Glutamatergic neuron (in vitro differentiated cells): ENCODE measurements at regions not wholly inside any gene's neighbourhood (a gene's known extent, or its start where the extent isn't known, plus 50 kb on each side); places are given as distances from the start of the nearest gene placed in this dataset.
"Not testable (repeated sequence)": the region's sequence is repeated elsewhere in the genome, so short reads cannot be mapped to it uniquely, and the experiment has no call there.

Source experiments
- DNase-seq: peaks from one replicate; pipeline ENCODE4 v3.0.0; 2022
- H3K27ac Mint-ChIP-seq: one replicate; pipeline ENCODE4 v1.8.0; 2020; ENCODE audit warnings: mild to moderate bottlenecking, mixed read lengths, inconsistent platforms; ENCODE audit not compliant: unreplicated experiment
- H3K27me3 Mint-ChIP-seq: one replicate; pipeline ENCODE4 v1.8.0; 2020; ENCODE audit warnings: mild to moderate bottlenecking, moderate library complexity, mixed read lengths, inconsistent platforms; ENCODE audit not compliant: unreplicated experiment
- H3K36me3 Mint-ChIP-seq: one replicate; pipeline ENCODE4 v1.8.0; 2020; ENCODE audit warnings: mild to moderate bottlenecking, mixed read lengths, inconsistent platforms; ENCODE audit not compliant: unreplicated experiment
- H3K4me1 Mint-ChIP-seq: one replicate; pipeline ENCODE4 v1.8.0; 2020; ENCODE audit warnings: mild to moderate bottlenecking, low read depth, mixed read lengths, inconsistent platforms; ENCODE audit not compliant: unreplicated experiment
- H3K4me3 Mint-ChIP-seq: one replicate; pipeline ENCODE4 v1.8.0; 2020; ENCODE audit warnings: mild to moderate bottlenecking, mixed read lengths, inconsistent platforms; ENCODE audit not compliant: unreplicated experiment
- H3K9me3 Mint-ChIP-seq: one replicate; pipeline ENCODE4 v1.8.0; 2020; ENCODE audit warnings: mild to moderate bottlenecking, moderate library complexity, mixed read lengths, inconsistent platforms; ENCODE audit not compliant: unreplicated experiment
- CTCF ChIP-seq: fragments of 200-600 bp; sonication (generic); IDR thresholded peaks from one replicate; pipeline ENCODE4 v1.5.0; 2021; ENCODE audit not compliant: partially characterized antibody, unreplicated experiment

- no peak for DNase-seq
- Mint-ChIP-seq H3K36me3 (no peaks in the 10 kb centered on the region), H3K27me3 (no peaks in the 10 kb centered on the region), H3K9me3 (peaks cover 2% of the 10 kb centered on the region), H3K4me1 (peaks cover 11% of the 10 kb centered on the region), H3K27ac (peak overlapping the region; percentile 80), H3K4me3 (peak overlapping the region; percentile 65)
- TF ChIP-seq CTCF = no peak
Observed at GRCh38 chr13:46468570-46469463, 81.8 kb upstream of the RUBCNL start.

GRCh38 chr13:46467694-46468093 is 80.6 kb upstream of the RUBCNL start:
- H3K27ac Mint-ChIP-seq, H3K9me3 Mint-ChIP-seq, H3K27me3 Mint-ChIP-seq, H3K36me3 Mint-ChIP-seq, H3K4me3 Mint-ChIP-seq, DNase-seq: not testable (repeated sequence)
- peaks cover 11% of the 10 kb centered on the region for H3K4me1 Mint-ChIP-seq

- not testable (repeated sequence) for H3K9me3 Mint-ChIP-seq, DNase-seq, H3K4me3 Mint-ChIP-seq, H3K36me3 Mint-ChIP-seq, H3K27me3 Mint-ChIP-seq, H3K27ac Mint-ChIP-seq
- H3K4me1 Mint-ChIP-seq = peaks cover 11% of the 10 kb centered on the region
Observed at GRCh38 chr13:46466074-46466473, 79.0 kb upstream of the RUBCNL start.

- Mint-ChIP-seq H3K27ac (no peak overlapping the region), H3K4me3 (no peak overlapping the region), H3K9me3 (peaks cover 2% of the 10 kb centered on the region), H3K36me3 (peaks cover 7% of the 10 kb centered on the region), H3K27me3 (no peaks in the 10 kb centered on the region), H3K4me1 (peaks cover 6% of the 10 kb centered on the region)
- TF ChIP-seq CTCF = no peak
- no peak for DNase-seq
Observed at GRCh38 chr13:46463719-46464118, 76.7 kb upstream of the RUBCNL start.

- H3K4me1 Mint-ChIP-seq, DNase-seq, H3K9me3 Mint-ChIP-seq, H3K4me3 Mint-ChIP-seq, H3K27ac Mint-ChIP-seq, H3K36me3 Mint-ChIP-seq, H3K27me3 Mint-ChIP-seq: not testable (repeated sequence)
Observed at GRCh38 chr13:46460223-46460622, 73.2 kb upstream of the RUBCNL start.

GRCh38 chr13:46457255-46457654 is 70.2 kb upstream of the RUBCNL start:
- not testable (repeated sequence) for DNase-seq, H3K9me3 Mint-ChIP-seq, H3K27ac Mint-ChIP-seq, H3K4me1 Mint-ChIP-seq, H3K36me3 Mint-ChIP-seq, H3K27me3 Mint-ChIP-seq, H3K4me3 Mint-ChIP-seq

GRCh38 chr13:46455924-46456323 is 68.9 kb upstream of the RUBCNL start:
- not testable (repeated sequence) for DNase-seq, H3K9me3 Mint-ChIP-seq, H3K4me1 Mint-ChIP-seq, H3K27me3 Mint-ChIP-seq, H3K4me3 Mint-ChIP-seq, H3K36me3 Mint-ChIP-seq, H3K27ac Mint-ChIP-seq

- not testable (repeated sequence) for DNase-seq, H3K27ac Mint-ChIP-seq, H3K4me1 Mint-ChIP-seq, H3K36me3 Mint-ChIP-seq, H3K9me3 Mint-ChIP-seq, H3K27me3 Mint-ChIP-seq, H3K4me3 Mint-ChIP-seq
Observed at GRCh38 chr13:46451145-46451544, 64.1 kb upstream of the RUBCNL start.

GRCh38 chr13:46449949-46450348 is 62.9 kb upstream of the RUBCNL start:
- H3K9me3 Mint-ChIP-seq, H3K4me1 Mint-ChIP-seq, DNase-seq, H3K27ac Mint-ChIP-seq, H3K27me3 Mint-ChIP-seq, H3K36me3 Mint-ChIP-seq, H3K4me3 Mint-ChIP-seq: not testable (repeated sequence)

GRCh38 chr13:46448148-46448547 is 61.1 kb upstream of the RUBCNL start:
- H3K27me3 Mint-ChIP-seq, H3K27ac Mint-ChIP-seq, H3K9me3 Mint-ChIP-seq, H3K4me1 Mint-ChIP-seq, DNase-seq, H3K4me3 Mint-ChIP-seq, H3K36me3 Mint-ChIP-seq: not testable (repeated sequence)
